ENCODE measurements at regions not wholly inside any gene's neighbourhood (a gene's known extent, or its start where the extent isn't known, plus 50 kb on each side); places are given as distances from the start of the nearest gene placed in this dataset.

DNA sequence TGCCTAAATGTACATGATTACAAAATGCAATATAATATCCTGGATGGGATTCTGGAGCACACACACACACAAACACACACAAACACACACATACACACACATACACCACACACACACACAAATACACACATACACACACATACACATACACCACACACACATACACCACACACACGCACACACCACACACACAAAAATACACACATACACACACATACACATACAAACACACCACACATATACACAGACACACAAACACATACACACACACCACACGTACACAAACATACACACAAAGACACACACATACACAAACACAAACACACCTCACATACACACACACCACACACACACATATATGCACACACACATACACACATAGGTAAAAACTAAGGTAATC, 134.6 kb upstream of the SYNDIG1 start:
- no peak overlapping the region for H3K4me3 ChIP-seq
- H3K36me3 ChIP-seq = no peaks in the 10 kb centered on the region
- no peaks in the 10 kb centered on the region for H3K27me3 ChIP-seq
- TF ChIP-seq, protein P1, sequence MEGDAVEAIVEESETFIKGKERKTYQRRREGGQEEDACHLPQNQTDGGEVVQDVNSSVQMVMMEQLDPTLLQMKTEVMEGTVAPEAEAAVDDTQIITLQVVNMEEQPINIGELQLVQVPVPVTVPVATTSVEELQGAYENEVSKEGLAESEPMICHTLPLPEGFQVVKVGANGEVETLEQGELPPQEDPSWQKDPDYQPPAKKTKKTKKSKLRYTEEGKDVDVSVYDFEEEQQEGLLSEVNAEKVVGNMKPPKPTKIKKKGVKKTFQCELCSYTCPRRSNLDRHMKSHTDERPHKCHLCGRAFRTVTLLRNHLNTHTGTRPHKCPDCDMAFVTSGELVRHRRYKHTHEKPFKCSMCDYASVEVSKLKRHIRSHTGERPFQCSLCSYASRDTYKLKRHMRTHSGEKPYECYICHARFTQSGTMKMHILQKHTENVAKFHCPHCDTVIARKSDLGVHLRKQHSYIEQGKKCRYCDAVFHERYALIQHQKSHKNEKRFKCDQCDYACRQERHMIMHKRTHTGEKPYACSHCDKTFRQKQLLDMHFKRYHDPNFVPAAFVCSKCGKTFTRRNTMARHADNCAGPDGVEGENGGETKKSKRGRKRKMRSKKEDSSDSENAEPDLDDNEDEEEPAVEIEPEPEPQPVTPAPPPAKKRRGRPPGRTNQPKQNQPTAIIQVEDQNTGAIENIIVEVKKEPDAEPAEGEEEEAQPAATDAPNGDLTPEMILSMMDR (IDR thresholded peaks at IDR 0.05) = no peak
- no peak for TF ChIP-seq POLR2A (IDR thresholded peaks at IDR 0.05)
- H3K9me3 ChIP-seq = no peaks in the 10 kb centered on the region
- no peaks in the 10 kb centered on the region for H3K4me1 ChIP-seq
- no peak overlapping the region for H3K27ac ChIP-seq
- no peak for DNase-seq

DNA sequence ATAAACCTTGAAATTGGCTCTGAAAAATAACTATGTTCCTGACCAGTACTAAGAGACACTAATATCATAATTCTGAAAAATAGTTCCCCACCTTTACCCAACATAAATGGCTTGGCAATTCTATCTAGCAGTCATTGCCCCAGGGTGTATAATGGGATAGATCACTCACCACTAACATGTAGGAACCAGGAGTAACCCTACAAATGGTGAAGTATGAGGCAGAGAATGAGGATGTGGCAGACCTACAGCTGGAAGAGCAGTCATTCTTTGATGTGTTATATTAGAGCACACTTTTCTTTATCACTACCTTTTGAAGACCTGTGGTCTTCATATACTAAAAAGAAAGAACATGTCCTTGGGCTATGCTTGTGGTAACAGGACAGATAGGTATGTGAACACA, 136.5 kb upstream of the SYNDIG1 start:
- TF ChIP-seq POLR2A (IDR thresholded peaks at IDR 0.05) = no peak
- TF ChIP-seq, protein P1 (IDR thresholded peaks at IDR 0.05) = no peak
- Histone ChIP-seq H3K4me3 (no peak overlapping the region), H3K27ac (no peak overlapping the region), H3K4me1 (no peaks in the 10 kb centered on the region), H3K27me3 (no peaks in the 10 kb centered on the region), H3K9me3 (no peaks in the 10 kb centered on the region), H3K36me3 (no peaks in the 10 kb centered on the region)
- DNase-seq = no peak

DNA sequence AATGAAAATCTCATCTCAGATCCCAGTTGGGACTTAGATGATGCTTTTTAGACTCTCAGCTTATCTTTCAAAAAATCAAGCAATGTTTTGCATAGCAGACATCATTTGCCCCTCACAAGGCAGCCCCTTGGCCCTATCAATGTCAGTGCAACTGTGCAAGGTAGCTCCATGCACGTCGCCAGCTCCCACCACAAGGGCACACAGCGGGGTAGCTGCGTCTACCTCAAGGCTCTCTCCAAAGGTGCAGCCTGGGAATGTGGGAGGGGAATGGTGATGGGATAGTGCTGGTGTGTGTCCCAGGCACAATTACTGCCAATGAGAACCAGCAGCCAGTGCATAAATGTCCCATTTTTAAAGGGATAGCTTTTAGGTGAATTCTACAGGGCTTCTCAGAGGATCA, 137.5 kb upstream of the SYNDIG1 start:
- no peak overlapping the region for H3K4me3 ChIP-seq
- DNase-seq = no peak
- H3K36me3 ChIP-seq = no peaks in the 10 kb centered on the region
- no peak overlapping the region for H3K27ac ChIP-seq
- TF ChIP-seq, protein P1 (IDR thresholded peaks at IDR 0.05) = no peak
- no peak for TF ChIP-seq POLR2A (IDR thresholded peaks at IDR 0.05)
- H3K4me1 ChIP-seq = no peaks in the 10 kb centered on the region
- no peaks in the 10 kb centered on the region for H3K9me3 ChIP-seq
- H3K27me3 ChIP-seq = no peaks in the 10 kb centered on the region

DNA sequence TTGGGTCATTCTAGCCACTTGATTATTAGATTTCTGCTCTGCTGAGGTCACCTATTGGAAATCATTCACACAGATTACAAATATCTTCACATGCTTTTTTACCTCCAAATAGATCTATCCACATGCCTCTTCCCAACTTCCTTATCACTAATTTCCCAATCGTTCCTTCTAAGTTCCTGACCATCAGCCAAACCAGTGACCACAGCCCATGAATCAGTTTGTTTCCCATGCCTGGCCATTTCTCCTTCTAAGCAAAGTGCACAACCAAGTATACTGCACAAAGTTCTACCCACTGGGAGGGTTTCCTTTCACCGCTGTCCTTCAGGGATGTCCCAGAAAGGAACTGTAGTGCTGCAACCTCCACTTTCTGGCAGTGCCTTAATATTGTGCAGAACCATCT, 140.5 kb upstream of the SYNDIG1 start:
- Histone ChIP-seq H3K4me3 (no peak overlapping the region), H3K36me3 (no peaks in the 10 kb centered on the region), H3K27me3 (no peaks in the 10 kb centered on the region), H3K27ac (no peak overlapping the region), H3K9me3 (no peaks in the 10 kb centered on the region), H3K4me1 (no peaks in the 10 kb centered on the region)
- no peak for TF ChIP-seq POLR2A (IDR thresholded peaks at IDR 0.05)
- TF ChIP-seq, protein P1 (IDR thresholded peaks at IDR 0.05) = no peak
- no peak for DNase-seq

DNA sequence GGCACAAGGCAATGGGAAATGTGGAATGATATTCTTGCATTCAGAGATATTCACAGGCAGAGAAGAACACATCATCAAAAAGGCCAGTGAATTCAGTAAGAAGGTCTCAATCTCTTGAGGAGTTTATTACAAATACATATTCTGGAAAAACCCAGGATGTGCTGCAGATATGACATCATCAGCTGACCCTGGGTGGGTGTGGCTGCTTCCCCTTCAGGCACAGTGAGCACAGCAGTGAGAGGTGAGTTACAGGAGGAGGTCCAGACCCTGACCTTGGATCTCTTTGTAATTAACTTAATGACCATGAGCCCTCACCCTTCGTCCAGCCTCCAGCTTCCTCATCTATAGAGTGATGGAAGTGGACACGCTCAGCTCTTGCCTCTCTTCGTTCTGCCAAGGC, 147.5 kb upstream of the SYNDIG1 start:
- no peak for DNase-seq
- Histone ChIP-seq H3K4me1 (no peaks in the 10 kb centered on the region), H3K36me3 (no peaks in the 10 kb centered on the region), H3K9me3 (no peaks in the 10 kb centered on the region), H3K27ac (no peak overlapping the region), H3K27me3 (no peaks in the 10 kb centered on the region), H3K4me3 (no peak overlapping the region)
- TF ChIP-seq, protein P1 (IDR thresholded peaks at IDR 0.05) = no peak
- no peak for TF ChIP-seq POLR2A (IDR thresholded peaks at IDR 0.05)

Measured in Peyer's patch (tissue), 4 donors.